Hypothalamus (tissue), 51 donors: ENCODE measurements at regions not wholly inside any gene's neighbourhood (a gene's known extent, or its start where the extent isn't known, plus 50 kb on each side); places are given as distances from the start of the nearest gene placed in this dataset.
"Not testable (repeated sequence)": the region's sequence is repeated elsewhere in the genome, so short reads cannot be mapped to it uniquely, and the experiment has no call there.

ENCODE experiments used
- DNase-seq, 51 donors: peaks; one replicate each; lab custom pipeline; 2025; lab: John Stamatoyannopoulos, UW

DNA sequence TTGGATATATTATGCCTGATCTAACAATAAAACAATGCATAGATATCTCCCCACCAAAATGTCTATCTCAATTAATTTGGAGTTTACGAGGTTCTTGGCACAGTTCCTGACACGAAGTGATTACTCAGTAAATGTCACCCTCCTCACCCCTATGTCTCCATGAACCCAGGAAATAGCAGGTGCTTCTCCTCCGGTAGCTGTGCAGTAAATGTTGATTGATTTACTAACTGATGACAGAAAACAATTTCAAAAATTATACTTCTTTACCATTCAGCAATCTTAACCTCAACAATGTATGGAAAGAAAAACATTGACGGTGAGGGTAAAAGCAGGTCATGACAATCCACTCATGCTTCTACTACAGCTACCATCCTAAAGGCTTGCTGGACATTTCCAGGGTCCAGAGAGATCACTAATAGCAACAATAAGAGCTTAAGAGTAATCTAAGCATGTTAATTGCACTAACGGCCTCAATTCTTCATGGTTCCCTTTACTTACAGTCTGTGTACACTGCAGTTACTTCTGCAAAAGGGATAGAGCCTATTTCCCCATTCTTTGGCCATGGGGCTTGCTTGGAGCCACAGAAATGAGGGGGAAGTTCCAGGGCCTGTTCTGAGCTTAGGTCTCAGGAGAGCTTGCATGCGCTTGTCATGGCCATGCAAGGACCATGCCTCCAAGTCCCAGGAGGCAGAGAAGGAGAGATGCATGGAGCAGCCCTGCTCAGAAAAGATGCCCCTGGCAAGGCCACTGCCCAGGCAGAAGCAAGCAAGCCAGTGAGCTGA is 222.6 kb downstream of the ATP6V0E2 start:
- peak in 1 of 51 donors; percentile 8 for DNase-seq

DNA sequence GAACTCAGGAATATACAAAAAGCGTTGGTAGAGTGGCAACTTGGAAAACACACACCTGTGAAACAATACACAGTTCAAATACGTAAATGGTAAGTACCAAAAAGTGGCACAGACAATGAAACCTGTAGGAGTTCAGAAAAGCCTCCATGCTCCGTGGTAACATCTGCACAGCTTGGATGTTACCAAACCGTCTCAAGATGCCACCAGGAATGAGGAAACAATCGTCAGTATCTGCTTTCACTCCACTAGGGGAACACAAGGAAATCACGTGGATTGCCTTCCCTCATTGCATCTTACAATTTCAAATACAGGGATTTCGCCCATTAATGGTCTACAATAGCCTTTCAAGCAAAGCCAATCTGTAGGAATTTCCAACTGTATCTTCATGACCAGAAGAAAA is 224.6 kb upstream of the LRRC61 start:
- DNase-seq = not testable (repeated sequence)

DNA sequence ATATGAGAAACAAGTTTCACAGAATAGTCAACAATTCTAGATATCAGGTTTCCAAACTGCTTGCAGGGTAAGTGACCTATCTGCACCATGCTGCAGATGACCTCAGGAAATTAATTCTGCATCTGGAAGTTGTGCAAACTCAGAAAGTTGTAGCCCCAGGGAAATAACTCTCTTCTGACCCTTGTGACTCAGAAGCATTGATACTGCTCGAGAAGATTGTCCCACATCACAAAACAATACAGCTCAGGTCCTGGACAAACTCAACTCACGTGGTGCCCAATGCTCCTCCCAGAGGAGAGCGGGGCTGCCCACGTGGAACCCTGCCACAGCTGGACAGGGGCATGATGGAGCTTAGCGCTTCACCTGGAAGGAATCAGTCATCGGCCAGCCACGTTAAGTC is 221.9 kb upstream of the LRRC61 start:
- not testable (repeated sequence) for DNase-seq

- DNase-seq = not testable (repeated sequence)
These were observed 215.9 kb upstream of the LRRC61 start for GRCh38 chr7:150107283-150107682.

GRCh38 chr7:150110375-150110820 is 212.8 kb upstream of the LRRC61 start:
- DNase-seq = not testable (repeated sequence)

- not testable (repeated sequence) for DNase-seq
These were observed 212.3 kb upstream of the LRRC61 start for GRCh38 chr7:150110882-150111281.

- not testable (repeated sequence) for DNase-seq
These were observed 211.6 kb upstream of the LRRC61 start for GRCh38 chr7:150111373-150112139.

DNA sequence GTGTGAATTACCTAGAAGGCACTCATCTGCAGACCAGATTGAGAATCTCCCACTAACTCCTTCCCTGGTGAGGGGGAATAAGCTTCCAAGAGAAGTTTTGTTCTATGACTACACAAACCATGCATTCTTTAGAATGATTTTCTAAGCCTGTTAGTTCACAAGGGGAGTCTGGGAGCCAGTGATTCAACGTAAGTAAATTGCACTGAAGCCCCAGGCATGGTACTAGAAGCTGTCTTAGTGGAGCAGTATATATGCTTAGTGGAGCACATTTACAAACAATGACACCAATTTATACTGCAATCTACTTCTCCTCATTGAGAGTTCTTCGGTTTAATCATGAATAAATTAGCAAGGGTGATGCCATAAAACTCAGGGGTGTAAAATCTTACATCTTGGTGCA is 209.9 kb upstream of the LRRC61 start:
- DNase-seq = not testable (repeated sequence)

GRCh38 chr7:150114591-150114990 is 208.6 kb upstream of the LRRC61 start:
- not testable (repeated sequence) for DNase-seq

GRCh38 chr7:150119966-150120365 is 203.2 kb upstream of the LRRC61 start:
- DNase-seq = not testable (repeated sequence)

DNA sequence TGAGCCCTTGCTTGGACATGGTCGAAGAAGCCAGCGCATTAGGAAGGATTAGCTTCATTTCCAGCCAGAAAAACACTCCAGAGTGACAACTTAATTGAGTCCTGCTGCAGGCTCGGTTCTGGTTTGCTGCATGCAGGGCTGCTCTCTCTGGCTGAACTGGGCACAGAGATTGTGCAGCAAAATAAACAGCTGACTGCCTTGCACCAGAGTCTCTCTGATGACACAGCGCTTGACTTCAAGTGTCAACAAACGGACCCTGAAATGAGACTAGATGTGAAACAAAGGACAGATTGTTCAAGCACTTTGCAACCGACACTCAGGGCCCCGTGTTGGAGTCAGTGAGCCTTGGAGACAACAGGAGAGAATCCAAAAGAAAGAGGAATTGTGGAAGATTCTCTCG is 197.3 kb upstream of the LRRC61 start:
- DNase-seq = peak in 26 of 51 donors; percentile 4 to 69 (median 30)

- DNase-seq = not testable (repeated sequence)
These were observed 188.7 kb upstream of the LRRC61 start for GRCh38 chr7:150134451-150134850.

- not testable (repeated sequence) for DNase-seq
These were observed 187.4 kb upstream of the LRRC61 start for GRCh38 chr7:150135620-150136190.

- not testable (repeated sequence) for DNase-seq
These were observed 183.3 kb upstream of the LRRC61 start for GRCh38 chr7:150139840-150140239.

- DNase-seq = not testable (repeated sequence)
These were observed 181.4 kb upstream of the LRRC61 start for GRCh38 chr7:150141525-150142345.

DNA sequence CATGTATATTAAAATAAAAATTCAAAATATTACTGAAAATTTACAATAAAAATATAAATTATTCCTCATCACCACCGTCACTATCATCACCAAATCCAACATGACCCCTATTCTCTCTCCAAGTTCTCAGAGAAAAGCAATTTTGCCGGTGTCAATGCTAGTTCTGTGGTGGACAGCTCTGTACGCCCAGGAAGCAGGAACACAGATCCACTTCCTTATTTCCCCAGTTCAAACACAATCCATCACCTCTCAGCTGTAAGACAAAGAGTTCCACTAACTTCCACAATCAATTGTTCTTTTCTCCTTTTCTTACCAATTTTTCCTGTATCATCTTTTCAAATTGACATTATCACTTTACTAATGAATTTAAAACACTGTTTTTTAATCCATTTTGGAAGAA is 177.0 kb upstream of the LRRC61 start:
- DNase-seq = not testable (repeated sequence)

- peak in 5 of 51 donors; percentile 4 to 13 (median 5) for DNase-seq
These were observed 175.6 kb upstream of the LRRC61 start for GRCh38 chr7:150147524-150147923.

DNA sequence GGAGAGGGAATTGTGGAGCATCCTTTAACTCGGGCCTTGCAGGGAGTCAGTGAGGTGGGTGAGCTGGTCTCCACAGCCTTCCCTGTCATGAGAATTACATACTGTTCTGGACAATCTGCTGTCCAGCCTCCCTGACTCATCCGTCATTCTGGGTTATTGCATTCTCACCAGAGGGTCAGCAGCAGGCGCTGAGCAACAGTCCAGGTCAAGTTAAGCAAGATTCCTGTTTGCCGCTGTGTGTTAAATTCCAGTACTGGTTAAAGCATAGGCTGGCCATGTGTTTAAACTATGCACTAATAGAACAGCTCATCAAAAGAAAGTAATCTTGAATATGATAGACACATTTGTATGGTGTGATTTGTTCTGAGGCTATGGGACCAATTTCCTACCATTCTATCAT is 167.1 kb upstream of the LRRC61 start:
- DNase-seq = not testable (repeated sequence)

DNA sequence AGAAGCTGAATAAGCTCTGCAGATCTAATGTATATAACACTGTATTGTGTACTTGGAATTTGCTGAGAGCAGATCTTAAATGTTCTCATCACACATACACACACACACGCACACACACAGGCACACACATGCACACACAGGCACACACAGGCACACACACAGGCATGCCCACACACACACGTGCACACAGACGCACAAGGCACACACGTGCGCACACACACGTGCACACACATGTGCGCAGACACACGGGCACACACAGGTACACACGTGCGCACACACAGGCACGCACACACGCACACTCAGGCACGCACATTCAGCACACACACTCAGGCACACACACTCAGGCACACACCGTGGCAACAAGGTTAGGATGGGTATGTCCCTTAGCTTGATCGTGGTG is 164.5 kb upstream of the LRRC61 start:
- DNase-seq = not testable (repeated sequence)

GRCh38 chr7:150169515-150169914 is 153.6 kb upstream of the LRRC61 start:
- DNase-seq = not testable (repeated sequence)
